HepG2 (cell line): ENCODE measurements at regions not wholly inside any gene's neighbourhood (a gene's known extent, or its start where the extent isn't known, plus 50 kb on each side); places are given as distances from the start of the nearest gene placed in this dataset.
A peak's percentile ranks its signal among the peaks of the same experiment; 100 is the strongest.

Source experiments
- ARNT ChIP-seq: fragments of 450-650 bp; IDR thresholded peaks from 2 replicates; pipeline ENCODE4 v1.6.1; 2017
- BATF2 ChIP-seq: sonication (generic); formaldehyde crosslinking; IDR thresholded peaks from 2 replicates; pipeline ENCODE4 v1.8.0; 2022; ENCODE audit warnings: mild to moderate bottlenecking, missing genetic modification reagents, moderate library complexity
- CREM ChIP-seq, 2 experiments: sonication (generic) in 1 of 2; formaldehyde crosslinking in 1 of 2; IDR thresholded peaks; 2 replicates each; pipeline versions ENCODE4 v1.4.0 to v1.6.1; 2016 to 2020; ENCODE audit warnings: antibody characterized with exemption in 1 of 2, mild to moderate bottlenecking in 1 of 2, missing genetic modification reagents in 1 of 2
- DZIP1 ChIP-seq: sonication (generic); formaldehyde crosslinking; IDR thresholded peaks from 2 replicates; pipeline ENCODE4 v1.5.0; 2020; ENCODE audit warnings: mild to moderate bottlenecking, missing genetic modification reagents
- FOSL1 ChIP-seq: sonication (generic); formaldehyde crosslinking; IDR thresholded peaks from 2 replicates; pipeline ENCODE4 v1.9.0; 2021; ENCODE audit warnings: missing genetic modification reagents, borderline replicate concordance
- HNF4A ChIP-seq: sonication (generic); formaldehyde crosslinking; IDR thresholded peaks from 2 replicates; pipeline ENCODE4 v1.4.0; 2020; ENCODE audit warnings: missing genetic modification reagents
- MED1 ChIP-seq: sonication (generic); formaldehyde crosslinking; IDR thresholded peaks from 2 replicates; pipeline ENCODE4 v1.4.0; 2020; ENCODE audit warnings: missing genetic modification reagents
- NFATC3 ChIP-seq: sonication (generic); formaldehyde crosslinking; IDR thresholded peaks from 2 replicates; pipeline ENCODE4 v1.5.1; 2020; ENCODE audit warnings: mild to moderate bottlenecking, missing genetic modification reagents
- ONECUT2 ChIP-seq: sonication (generic); formaldehyde crosslinking; IDR thresholded peaks from 2 replicates; pipeline ENCODE4 v1.4.0; 2020; ENCODE audit warnings: missing genetic modification reagents
- PCBP1 ChIP-seq: fragments of 200-400 bp; formaldehyde crosslinking; IDR thresholded peaks from 2 replicates; pipeline ENCODE4 v1.6.1; 2017; ENCODE audit warnings: mild to moderate bottlenecking, low read depth, low read length, borderline replicate concordance
- PTBP1 ChIP-seq: fragments of 200-400 bp; formaldehyde crosslinking; IDR thresholded peaks from 2 replicates; pipeline ENCODE4 v1.6.1; 2018; ENCODE audit warnings: low read length, low read depth; ENCODE audit not compliant: poor library complexity, severe bottlenecking
- RNF2 ChIP-seq: fragments of 450-650 bp; conservative IDR thresholded peaks from 2 replicates; pipeline ENCODE4 v1.6.1; 2016; ENCODE audit warnings: low read depth
- SALL2 ChIP-seq: sonication (generic); formaldehyde crosslinking; IDR thresholded peaks from 2 replicates; pipeline ENCODE4 v1.8.1; 2023; ENCODE audit warnings: mild to moderate bottlenecking, missing genetic modification reagents, inconsistent platforms
- YY1 ChIP-seq: IDR thresholded peaks from 2 replicates; pipeline ENCODE4 v1.6.1; 2011; ENCODE audit warnings: low read length, low read depth, moderate library complexity, mild to moderate bottlenecking; ENCODE audit not compliant: insufficient read depth, insufficient replicate concordance
- ZBTB14 ChIP-seq: sonication (generic); formaldehyde crosslinking; IDR thresholded peaks from 2 replicates; pipeline ENCODE4 v1.4.0; 2020; ENCODE audit warnings: missing genetic modification reagents
- ZBTB7A ChIP-seq: sonication (generic); formaldehyde crosslinking; IDR thresholded peaks from 2 replicates; pipeline ENCODE4 v1.8.0; 2022; ENCODE audit warnings: mild to moderate bottlenecking, missing genetic modification reagents
- ZFX ChIP-seq: sonication (generic); formaldehyde crosslinking; IDR thresholded peaks from 2 replicates; pipeline ENCODE4 v1.4.0; 2020; ENCODE audit warnings: mild to moderate bottlenecking, low read depth, missing genetic modification reagents, moderate library complexity
- ZFY ChIP-seq: sonication (generic); formaldehyde crosslinking; IDR thresholded peaks from 2 replicates; pipeline ENCODE4 v1.4.0; 2020; ENCODE audit warnings: missing genetic modification reagents
- ZKSCAN5 ChIP-seq: sonication (generic); formaldehyde crosslinking; IDR thresholded peaks from 2 replicates; pipeline ENCODE4 v1.5.1; 2020; ENCODE audit warnings: mild to moderate bottlenecking, missing genetic modification reagents
- ZNF292 ChIP-seq: sonication (generic); formaldehyde crosslinking; IDR thresholded peaks from 2 replicates; pipeline ENCODE4 v1.8.1; 2022; ENCODE audit warnings: mild to moderate bottlenecking, low read depth, missing genetic modification reagents, borderline replicate concordance
- ZNF572 ChIP-seq: sonication (generic); formaldehyde crosslinking; IDR thresholded peaks from 2 replicates; pipeline ENCODE4 v1.5.1; 2020; ENCODE audit warnings: mild to moderate bottlenecking, missing genetic modification reagents
- ZNF577 ChIP-seq: sonication (generic); formaldehyde crosslinking; IDR thresholded peaks from 2 replicates; pipeline ENCODE4 v1.4.0; 2020; ENCODE audit warnings: mild to moderate bottlenecking, low read depth, missing genetic modification reagents, borderline replicate concordance
- TF ChIP-seq, protein P1 (sequence below): sonication (generic); formaldehyde crosslinking; IDR thresholded peaks from 2 replicates; pipeline ENCODE4 v1.4.0; 2020; ENCODE audit warnings: missing genetic modification reagents, borderline replicate concordance

DNA sequence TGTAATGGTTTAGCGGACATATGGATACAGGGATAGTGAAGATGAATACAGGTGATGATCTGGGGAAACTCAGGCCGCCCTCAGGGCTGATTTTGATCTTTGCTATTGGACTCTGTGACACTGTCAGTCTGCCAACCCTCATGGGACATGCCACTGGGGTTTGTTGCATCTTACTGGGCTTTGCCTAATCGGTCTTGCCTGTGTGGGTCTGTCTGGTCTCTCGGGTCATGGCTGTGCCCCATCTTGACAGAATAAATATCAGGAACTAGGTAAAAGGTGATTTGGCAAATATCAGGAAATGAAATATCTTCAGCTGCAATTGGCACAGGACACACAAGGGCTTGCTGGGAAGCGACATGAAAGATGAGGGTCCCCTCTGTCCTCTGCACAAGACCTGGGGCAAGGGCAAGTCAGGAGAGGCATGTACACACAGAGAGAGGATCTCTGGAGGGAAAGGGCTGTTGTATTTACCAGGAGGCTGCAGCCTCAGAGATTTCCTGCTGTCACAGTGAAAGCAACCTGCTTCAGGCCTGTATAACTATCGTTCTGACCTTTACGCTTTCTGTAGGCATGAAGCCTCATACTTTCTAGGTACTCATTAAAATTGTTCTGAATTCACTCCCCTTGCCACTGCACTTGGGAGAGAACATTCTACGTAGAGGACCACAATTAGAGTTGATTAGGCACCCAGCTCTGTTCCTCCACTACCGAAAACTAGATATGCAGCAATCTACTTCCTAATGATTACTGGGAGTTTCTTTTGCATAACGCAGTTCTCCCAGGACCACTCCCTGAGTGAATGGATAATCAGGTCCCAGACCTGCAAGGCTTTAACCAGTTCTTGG lies 52.0 kb upstream of the GADD45A start (continued):
- TF ChIP-seq BATF2 (CRISPR knock-in tag) (no peak), ZKSCAN5 (CRISPR knock-in tag) (no peak), DZIP1 (no peak), ONECUT2 (CRISPR knock-in tag) (no peak), ARNT (no peak), NFATC3 (CRISPR knock-in tag) (no peak), HNF4A (CRISPR knock-in tag) (0 out of 2 replicates have a peak, but pooled peaks have one; percentile 3), ZNF292 (CRISPR knock-in tag) (peak; percentile 33; the same call in 1 of the 2 replicates), FOSL1 (CRISPR knock-in tag) (no peak), SALL2 (CRISPR knock-in tag) (no peak), MED1 (0 out of 2 replicates have a peak, but pooled peaks have one; percentile 19), ZNF572 (no peak), YY1 (no peak), CREM (IDR thresholded peaks at IDR 0.05) (no peak), CREM (CRISPR knock-in tag; IDR thresholded peaks at IDR 0.05) (no peak), ZFY (CRISPR knock-in tag) (no peak), PCBP1 (no peak), PTBP1 (no peak), ZNF577 (CRISPR knock-in tag) (no peak), ZBTB7A (CRISPR knock-in tag) (no peak), ZFX (CRISPR knock-in tag) (0 out of 2 replicates have a peak, but pooled peaks have one; percentile 26), ZBTB14 (CRISPR knock-in tag) (no peak), RNF2 (no peak)
- TF ChIP-seq, protein P1, sequence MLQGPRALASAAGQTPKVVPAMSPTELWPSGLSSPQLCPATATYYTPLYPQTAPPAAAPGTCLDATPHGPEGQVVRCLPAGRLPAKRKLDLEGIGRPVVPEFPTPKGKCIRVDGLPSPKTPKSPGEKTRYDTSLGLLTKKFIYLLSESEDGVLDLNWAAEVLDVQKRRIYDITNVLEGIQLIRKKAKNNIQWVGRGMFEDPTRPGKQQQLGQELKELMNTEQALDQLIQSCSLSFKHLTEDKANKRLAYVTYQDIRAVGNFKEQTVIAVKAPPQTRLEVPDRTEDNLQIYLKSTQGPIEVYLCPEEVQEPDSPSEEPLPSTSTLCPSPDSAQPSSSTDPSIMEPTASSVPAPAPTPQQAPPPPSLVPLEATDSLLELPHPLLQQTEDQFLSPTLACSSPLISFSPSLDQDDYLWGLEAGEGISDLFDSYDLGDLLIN (CRISPR knock-in tag) = no peak
- TF ChIP-seq, all 625 proteins: peak for 6
